Neural cell (in vitro differentiated cells): ENCODE measurements at regions not wholly inside any gene's neighbourhood (a gene's known extent, or its start where the extent isn't known, plus 50 kb on each side); places are given as distances from the start of the nearest gene placed in this dataset.

Experiments used
- H2AFZ ChIP-seq: fragments of 200-600, 300-800 bp; sonication (generic), shearing (Covaris generic); 2 replicates; pipeline ENCODE4 v1.6.0; 2014; ENCODE audit warnings: low read depth, mild to moderate bottlenecking, antibody characterized with exemption, low read length, moderate library complexity
- H3F3A ChIP-seq: fragments of 200-600 bp; shearing (Covaris generic); 2 replicates; pipeline ENCODE4 v1.6.1; 2016; ENCODE audit warnings: mild to moderate bottlenecking, moderate library complexity, mixed read lengths, antibody characterized with exemption, low read length; ENCODE audit not compliant: insufficient read depth, poor library complexity, severe bottlenecking
- H3K27ac ChIP-seq: fragments of 200-600, 300-800 bp; sonication (generic), shearing (Covaris generic); 2 replicates; pipeline ENCODE4 v1.5.1; 2014; ENCODE audit warnings: mild to moderate bottlenecking, low read length, moderate library complexity
- H3K27me3 ChIP-seq: fragments of 300-800, 200-600 bp; sonication (generic), shearing (Covaris generic); 2 replicates; pipeline ENCODE4 v1.6.0; 2014; ENCODE audit warnings: mild to moderate bottlenecking, low read depth, low read length, moderate library complexity; ENCODE audit not compliant: insufficient read depth
- H3K36me3 ChIP-seq: fragments of 300-800, 200-600 bp; sonication (generic), shearing (Covaris generic); 2 replicates; pipeline ENCODE4 v1.5.1; 2014; ENCODE audit warnings: mild to moderate bottlenecking, antibody characterized with exemption, low read length, moderate library complexity; ENCODE audit not compliant: insufficient read depth
- H3K4me2 ChIP-seq: fragments of 300-800, 200-600 bp; sonication (generic), shearing (Covaris generic); 2 replicates; pipeline ENCODE4 v1.6.0; 2014; ENCODE audit warnings: mild to moderate bottlenecking, low read length
- H3K4me3 ChIP-seq: fragments of 300-800, 200-600 bp; sonication (generic), shearing (Covaris generic); 2 replicates; pipeline ENCODE4 v1.5.1; 2014; ENCODE audit warnings: mild to moderate bottlenecking, low read length, moderate library complexity
- H3K79me2 ChIP-seq: fragments of 200-600 bp; shearing (Covaris generic); replicated peaks from 2 replicates; pipeline ENCODE4 v1.6.0; 2014; ENCODE audit warnings: mild to moderate bottlenecking, low read length, moderate library complexity; ENCODE audit not compliant: insufficient read depth
- H3K9ac ChIP-seq: fragments of 300-800, 200-600 bp; sonication (generic), shearing (Covaris generic); 2 replicates; pipeline ENCODE4 v1.6.1; 2016; ENCODE audit warnings: mild to moderate bottlenecking, low read length, mixed read lengths
- H3K9me2 ChIP-seq: fragments of 200-600 bp; shearing (Covaris generic); 2 replicates; pipeline ENCODE4 v1.6.1; 2016; ENCODE audit warnings: mild to moderate bottlenecking, low read length, mixed read lengths; ENCODE audit not compliant: insufficient read depth
- H3K9me3 ChIP-seq: fragments of 200-600, 300-800 bp; sonication (generic), shearing (Covaris generic); 2 replicates; pipeline ENCODE4 v1.6.1; 2016; ENCODE audit warnings: mild to moderate bottlenecking, mixed run types, low read length, moderate library complexity, mixed read lengths
- H4K20me1 ChIP-seq: fragments of 200-600 bp; shearing (Covaris generic); 2 replicates; pipeline ENCODE4 v1.6.1; 2016; ENCODE audit warnings: mild to moderate bottlenecking, mixed run types; ENCODE audit not compliant: insufficient read depth
- EP300 ChIP-seq: fragments of 450-650 bp; conservative IDR thresholded peaks from 2 replicates; pipeline ENCODE4 v1.6.1; 2014; ENCODE audit warnings: antibody characterized with exemption, mild to moderate bottlenecking, moderate library complexity; ENCODE audit not compliant: poor library complexity, severe bottlenecking
- EZH2 ChIP-seq: fragments of 200-600, 300-800 bp; shearing (Covaris generic), sonication (generic); IDR thresholded peaks from 2 replicates; pipeline ENCODE4 v1.6.1; 2014; ENCODE audit warnings: antibody characterized with exemption, low read length, borderline replicate concordance, mild to moderate bottlenecking; ENCODE audit not compliant: insufficient read depth, poor library complexity, severe bottlenecking
- MXI1 ChIP-seq: fragments of 450-650 bp; conservative IDR thresholded peaks from 2 replicates; pipeline ENCODE4 v1.6.1; 2014; ENCODE audit warnings: antibody characterized with exemption, mild to moderate bottlenecking; ENCODE audit not compliant: poor library complexity, severe bottlenecking
- POLR2AphosphoS5 ChIP-seq: IDR thresholded peaks from 2 replicates; pipeline ENCODE4 v1.6.1; 2012
- RAD21 ChIP-seq: fragments of 450-650 bp; conservative IDR thresholded peaks from 2 replicates; pipeline ENCODE4 v1.6.1; 2014; ENCODE audit warnings: antibody characterized with exemption, mild to moderate bottlenecking, moderate library complexity
- SMC3 ChIP-seq: fragments of 450-650 bp; conservative IDR thresholded peaks from 2 replicates; pipeline ENCODE4 v1.6.1; 2014; ENCODE audit warnings: antibody characterized with exemption, mild to moderate bottlenecking, moderate library complexity; ENCODE audit not compliant: poor library complexity
- TAF1 ChIP-seq: IDR thresholded peaks from 2 replicates; pipeline ENCODE4 v1.6.1; 2012; ENCODE audit warnings: low read depth
- TF ChIP-seq, protein P1 (sequence below): IDR thresholded peaks from 2 replicates; pipeline ENCODE4 v1.6.1; 2012; ENCODE audit warnings: borderline replicate concordance
- TF ChIP-seq, protein P2 (sequence below): fragments of 450-650 bp; IDR thresholded peaks from 2 replicates; pipeline ENCODE4 v1.5.1; 2014; ENCODE audit warnings: antibody characterized with exemption, mild to moderate bottlenecking, moderate library complexity; ENCODE audit not compliant: poor library complexity, severe bottlenecking

DNA sequence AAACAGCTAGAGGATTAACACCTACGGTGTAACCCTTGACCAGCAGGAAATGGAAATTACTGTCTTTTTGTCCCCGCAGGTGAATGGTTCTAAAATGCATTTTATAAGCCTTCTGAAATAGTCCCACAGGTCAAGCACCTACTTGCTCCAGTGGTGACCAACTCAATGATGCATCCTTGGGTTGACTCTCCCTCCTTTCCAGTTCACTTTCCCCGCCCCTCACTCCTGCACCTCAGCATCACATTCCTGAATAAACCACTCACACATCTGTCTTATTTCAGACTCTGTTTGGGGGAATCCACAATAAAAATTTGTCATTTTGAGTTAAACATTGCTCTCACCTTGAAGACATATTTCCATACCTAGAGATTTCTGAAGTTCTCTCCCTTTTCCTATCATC, 446.0 kb upstream of the TNP1 start:
- H3K27me3 ChIP-seq: no peaks in the 10 kb centered on the region
- H2AFZ ChIP-seq: no peak overlapping the region
- H3K79me2 ChIP-seq: no peaks in the 10 kb centered on the region
- no peaks in the 10 kb centered on the region for H3K36me3 ChIP-seq
- H3F3A ChIP-seq: no peaks in the 10 kb centered on the region
- H3K4me3 ChIP-seq: no peak overlapping the region
- H4K20me1 ChIP-seq: no peaks in the 10 kb centered on the region
- TF ChIP-seq RAD21 (no peak), EZH2 (no peak), SMC3 (no peak), POLR2AphosphoS5 (no peak), TAF1 (no peak), EP300 (no peak), MXI1 (no peak)
- TF ChIP-seq, protein P1, sequence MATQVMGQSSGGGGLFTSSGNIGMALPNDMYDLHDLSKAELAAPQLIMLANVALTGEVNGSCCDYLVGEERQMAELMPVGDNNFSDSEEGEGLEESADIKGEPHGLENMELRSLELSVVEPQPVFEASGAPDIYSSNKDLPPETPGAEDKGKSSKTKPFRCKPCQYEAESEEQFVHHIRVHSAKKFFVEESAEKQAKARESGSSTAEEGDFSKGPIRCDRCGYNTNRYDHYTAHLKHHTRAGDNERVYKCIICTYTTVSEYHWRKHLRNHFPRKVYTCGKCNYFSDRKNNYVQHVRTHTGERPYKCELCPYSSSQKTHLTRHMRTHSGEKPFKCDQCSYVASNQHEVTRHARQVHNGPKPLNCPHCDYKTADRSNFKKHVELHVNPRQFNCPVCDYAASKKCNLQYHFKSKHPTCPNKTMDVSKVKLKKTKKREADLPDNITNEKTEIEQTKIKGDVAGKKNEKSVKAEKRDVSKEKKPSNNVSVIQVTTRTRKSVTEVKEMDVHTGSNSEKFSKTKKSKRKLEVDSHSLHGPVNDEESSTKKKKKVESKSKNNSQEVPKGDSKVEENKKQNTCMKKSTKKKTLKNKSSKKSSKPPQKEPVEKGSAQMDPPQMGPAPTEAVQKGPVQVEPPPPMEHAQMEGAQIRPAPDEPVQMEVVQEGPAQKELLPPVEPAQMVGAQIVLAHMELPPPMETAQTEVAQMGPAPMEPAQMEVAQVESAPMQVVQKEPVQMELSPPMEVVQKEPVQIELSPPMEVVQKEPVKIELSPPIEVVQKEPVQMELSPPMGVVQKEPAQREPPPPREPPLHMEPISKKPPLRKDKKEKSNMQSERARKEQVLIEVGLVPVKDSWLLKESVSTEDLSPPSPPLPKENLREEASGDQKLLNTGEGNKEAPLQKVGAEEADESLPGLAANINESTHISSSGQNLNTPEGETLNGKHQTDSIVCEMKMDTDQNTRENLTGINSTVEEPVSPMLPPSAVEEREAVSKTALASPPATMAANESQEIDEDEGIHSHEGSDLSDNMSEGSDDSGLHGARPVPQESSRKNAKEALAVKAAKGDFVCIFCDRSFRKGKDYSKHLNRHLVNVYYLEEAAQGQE: no peak
- TF ChIP-seq, protein P2, sequence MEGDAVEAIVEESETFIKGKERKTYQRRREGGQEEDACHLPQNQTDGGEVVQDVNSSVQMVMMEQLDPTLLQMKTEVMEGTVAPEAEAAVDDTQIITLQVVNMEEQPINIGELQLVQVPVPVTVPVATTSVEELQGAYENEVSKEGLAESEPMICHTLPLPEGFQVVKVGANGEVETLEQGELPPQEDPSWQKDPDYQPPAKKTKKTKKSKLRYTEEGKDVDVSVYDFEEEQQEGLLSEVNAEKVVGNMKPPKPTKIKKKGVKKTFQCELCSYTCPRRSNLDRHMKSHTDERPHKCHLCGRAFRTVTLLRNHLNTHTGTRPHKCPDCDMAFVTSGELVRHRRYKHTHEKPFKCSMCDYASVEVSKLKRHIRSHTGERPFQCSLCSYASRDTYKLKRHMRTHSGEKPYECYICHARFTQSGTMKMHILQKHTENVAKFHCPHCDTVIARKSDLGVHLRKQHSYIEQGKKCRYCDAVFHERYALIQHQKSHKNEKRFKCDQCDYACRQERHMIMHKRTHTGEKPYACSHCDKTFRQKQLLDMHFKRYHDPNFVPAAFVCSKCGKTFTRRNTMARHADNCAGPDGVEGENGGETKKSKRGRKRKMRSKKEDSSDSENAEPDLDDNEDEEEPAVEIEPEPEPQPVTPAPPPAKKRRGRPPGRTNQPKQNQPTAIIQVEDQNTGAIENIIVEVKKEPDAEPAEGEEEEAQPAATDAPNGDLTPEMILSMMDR: no peak
- H3K27ac ChIP-seq: no peak overlapping the region
- H3K9ac ChIP-seq: no peak overlapping the region
- H3K9me2 ChIP-seq: no peaks in the 10 kb centered on the region
- no peaks in the 10 kb centered on the region for H3K9me3 ChIP-seq
- no peak overlapping the region for H3K4me2 ChIP-seq

DNA sequence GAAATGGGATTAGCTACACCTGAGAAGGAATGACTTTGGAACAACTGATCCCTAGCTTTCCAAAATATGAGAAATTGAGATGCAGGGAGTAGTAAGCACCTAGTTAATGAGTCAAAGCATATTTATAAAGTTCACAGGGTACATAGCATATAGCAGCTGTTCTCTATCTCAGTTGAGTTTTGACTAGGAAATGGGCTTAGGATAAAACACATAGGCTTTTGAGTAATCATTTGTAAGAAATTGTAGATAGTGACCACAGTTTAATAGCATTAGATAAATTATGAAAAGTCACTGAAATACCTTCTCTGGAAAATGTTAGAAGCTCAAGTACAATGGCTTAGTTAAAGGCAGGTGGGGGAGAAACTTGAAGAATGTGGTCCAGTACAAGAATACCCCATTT, 444.7 kb upstream of the TNP1 start:
- H3K9ac ChIP-seq: no peak overlapping the region

More for the DNA sequence above, 444.7 kb upstream of the TNP1 start:
- no peaks in the 10 kb centered on the region for H3K27me3 ChIP-seq
- H4K20me1 ChIP-seq: no peaks in the 10 kb centered on the region
- H3K36me3 ChIP-seq: no peaks in the 10 kb centered on the region
- no peak overlapping the region for H3K27ac ChIP-seq
- no peaks in the 10 kb centered on the region for H3K9me2 ChIP-seq
- H2AFZ ChIP-seq: no peak overlapping the region
- TF ChIP-seq TAF1 (no peak), RAD21 (no peak), MXI1 (no peak), POLR2AphosphoS5 (no peak), EP300 (no peak), SMC3 (no peak), EZH2 (no peak)
- TF ChIP-seq, protein P1: no peak
- TF ChIP-seq, protein P2: no peak
- no peak overlapping the region for H3K4me3 ChIP-seq
- H3F3A ChIP-seq: no peaks in the 10 kb centered on the region
- H3K9me3 ChIP-seq: no peaks in the 10 kb centered on the region
- H3K4me2 ChIP-seq: no peak overlapping the region
- no peaks in the 10 kb centered on the region for H3K79me2 ChIP-seq
